SK-N-SH (cell line): ENCODE measurements at regions not wholly inside any gene's neighbourhood (a gene's known extent, or its start where the extent isn't known, plus 50 kb on each side); places are given as distances from the start of the nearest gene placed in this dataset.

ENCODE experiments used
- CTCF ChIA-PET: fragments of 300-600, 350-600 bp; formaldehyde crosslinking; extraction: SDS; loops from one replicate; lab custom pipeline; 2021; lab: Yijun Ruan, JAX
- POLR2A ChIA-PET: fragments of 350-600 bp; sonication (Branson Sonifier 250); formaldehyde crosslinking; extraction: SDS; loops from one replicate; lab custom pipeline; 2020; ENCODE audit warnings: antibody characterized with exemption, inconsistent platforms; lab: Yijun Ruan, JAX
- DNase-seq: peaks from one replicate; pipeline ENCODE4 v3.0.0; 2012
- H2AFZ ChIP-seq: fragments of 200-600 bp; sonication (generic); 2 replicates; pipeline ENCODE4 v1.8.1; 2016; ENCODE audit warnings: antibody characterized with exemption, mild to moderate bottlenecking, low read depth
- H3F3A ChIP-seq: fragments of 200-600 bp; sonication (generic); replicated peaks from 2 replicates; pipeline ENCODE3; 2016; ENCODE audit warnings: antibody characterized with exemption, mild to moderate bottlenecking; ENCODE audit not compliant: insufficient read depth
- H3K27ac ChIP-seq, 2 experiments: fragments of 200-500 bp in 1 of 2; fragments of 200-600 bp in 1 of 2; sonication (Bioruptor generic) in 1 of 2; sonication (generic), shearing (Covaris generic) in 1 of 2; 2 replicates each; pipeline versions ENCODE4 v1.5.1 to v1.6.1; 2014 to 2016; ENCODE audit warnings: low read depth in 2 of 2, inconsistent platforms in 1 of 2, low read length in 1 of 2, mild to moderate bottlenecking in 1 of 2, mixed read lengths in 1 of 2
- H3K27me3 ChIP-seq: fragments of 200-600 bp; sonication (generic), shearing (Covaris generic); 2 replicates; pipeline ENCODE4 v1.6.1; 2016; ENCODE audit warnings: mixed run types; ENCODE audit not compliant: insufficient read depth
- H3K36me3 ChIP-seq, 2 experiments: fragments of 200-500 bp in 1 of 2; fragments of 200-600 bp in 1 of 2; sonication (Bioruptor generic) in 1 of 2; sonication (generic) in 1 of 2; replicated peaks in 1 of 2; 2 replicates each; pipeline versions ENCODE3 to v1.5.1; 2014 to 2016; ENCODE audit warnings: low read length in 1 of 2, mild to moderate bottlenecking in 1 of 2; ENCODE audit not compliant: insufficient read depth in 2 of 2, control insufficient read depth in 1 of 2
- H3K4me1 ChIP-seq, 2 experiments: fragments of 200-500 bp in 1 of 2; fragments of 200-600 bp in 1 of 2; sonication (Bioruptor generic) in 1 of 2; sonication (generic), shearing (Covaris generic) in 1 of 2; 2 replicates each; pipeline versions ENCODE4 v1.5.1 to v1.6.1; 2014 to 2016; ENCODE audit warnings: low read depth in 1 of 2, low read length in 1 of 2, mixed run types in 1 of 2; ENCODE audit not compliant: insufficient read depth in 2 of 2, control insufficient read depth in 1 of 2
- H3K4me2 ChIP-seq: fragments of 200-600 bp; sonication (generic), shearing (Covaris generic); 2 replicates; pipeline ENCODE4 v1.6.1; 2017; ENCODE audit warnings: mixed run types
- H3K4me3 ChIP-seq, 2 experiments: fragments of 200-500 bp in 1 of 2; fragments of 200-600 bp in 1 of 2; sonication (Bioruptor generic) in 1 of 2; sonication (generic), shearing (Covaris generic) in 1 of 2; 2 replicates each; pipeline versions ENCODE4 v1.5.1 to v1.8.1; 2014 to 2016; ENCODE audit warnings: low read depth in 2 of 2, inconsistent platforms in 1 of 2, low read length in 1 of 2, mild to moderate bottlenecking in 1 of 2, mixed read lengths in 1 of 2, moderate library complexity in 1 of 2
- H3K79me2 ChIP-seq: fragments of 200-600 bp; sonication (generic); 2 replicates; pipeline ENCODE4 v1.8.1; 2017; ENCODE audit warnings: mild to moderate bottlenecking; ENCODE audit not compliant: insufficient read depth
- H3K9ac ChIP-seq: fragments of 200-600 bp; sonication (generic); 2 replicates; pipeline ENCODE4 v1.6.1; 2017; ENCODE audit warnings: mixed run types
- H3K9me2 ChIP-seq: fragments of 200-600 bp; sonication (generic); 2 replicates; pipeline ENCODE4 v1.6.1; 2017; ENCODE audit warnings: mixed run types
- H3K9me3 ChIP-seq: fragments of 200-600 bp; sonication (generic); 2 replicates; pipeline ENCODE4 v1.6.1; 2017; ENCODE audit warnings: mixed run types, mild to moderate bottlenecking, moderate library complexity
- H4K20me1 ChIP-seq: fragments of 200-600 bp; sonication (generic); 2 replicates; pipeline ENCODE4 v1.6.1; 2017; ENCODE audit warnings: mild to moderate bottlenecking, mixed run types; ENCODE audit not compliant: insufficient read depth
- CTCF ChIP-seq: fragments of 200-600 bp; sonication (generic); IDR thresholded peaks from 2 replicates; pipeline ENCODE4 v1.6.1; 2017; ENCODE audit warnings: antibody characterized with exemption, mild to moderate bottlenecking, moderate library complexity
- ELF1 ChIP-seq: IDR thresholded peaks from 2 replicates; pipeline ENCODE4 v1.4.0; 2012
- FOXJ3 ChIP-seq: sonication (generic); formaldehyde crosslinking; IDR thresholded peaks from 2 replicates; pipeline ENCODE4 v1.5.1; 2020; ENCODE audit warnings: mild to moderate bottlenecking, missing genetic modification reagents
- FOXM1 ChIP-seq: IDR thresholded peaks from 2 replicates; pipeline ENCODE4 v1.4.0; 2012; ENCODE audit warnings: low read depth, mild to moderate bottlenecking
- GABPA ChIP-seq: IDR thresholded peaks from 2 replicates; pipeline ENCODE4 v1.4.0; 2012; ENCODE audit warnings: low read depth, mild to moderate bottlenecking
- JUND ChIP-seq: IDR thresholded peaks from 2 replicates; pipeline ENCODE4 v1.4.0; 2012
- MAX ChIP-seq: IDR thresholded peaks from 2 replicates; pipeline ENCODE4 v1.4.0; 2012; ENCODE audit warnings: low read depth
- MEF2A ChIP-seq: IDR thresholded peaks from 2 replicates; pipeline ENCODE4 v1.4.0; 2012; ENCODE audit warnings: low read depth, borderline replicate concordance
- NFIC ChIP-seq: IDR thresholded peaks from 2 replicates; pipeline ENCODE4 v1.4.0; 2012; ENCODE audit warnings: borderline replicate concordance
- REST ChIP-seq: IDR thresholded peaks from 2 replicates; pipeline ENCODE4 v1.6.1; 2012; ENCODE audit warnings: mild to moderate bottlenecking, low read depth, low read length, moderate library complexity
- RFX5 ChIP-seq: IDR thresholded peaks from 2 replicates; pipeline ENCODE4 v1.6.1; 2012; ENCODE audit warnings: mild to moderate bottlenecking, improper control_type of control experiment, low read length
- RXRA ChIP-seq: IDR thresholded peaks from 2 replicates; pipeline ENCODE4 v1.4.0; 2012; ENCODE audit warnings: low read depth, mild to moderate bottlenecking, borderline replicate concordance
- TAF1 ChIP-seq: IDR thresholded peaks from 2 replicates; pipeline ENCODE4 v1.6.1; 2012; ENCODE audit warnings: low read depth, mild to moderate bottlenecking, low read length, moderate library complexity, borderline replicate concordance
- TCF12 ChIP-seq: IDR thresholded peaks from 2 replicates; pipeline ENCODE4 v1.4.0; 2012
- USF2 ChIP-seq: fragments of 150-350 bp; IDR thresholded peaks from 2 replicates; pipeline ENCODE4 v1.6.1; 2017; ENCODE audit warnings: antibody characterized with exemption, low read length, low read depth, borderline replicate concordance
- YY1 ChIP-seq: IDR thresholded peaks from 2 replicates; pipeline ENCODE4 v1.4.0; 2012; ENCODE audit warnings: low read depth, mild to moderate bottlenecking
- WGBS: methylation state at CpG from one replicate; pipeline ENCODE4 v1.1.6; 2017; ENCODE audit warnings: low lambda C conversion rate; 5-methylcytosine and 5-hydroxymethylcytosine counted together

GRCh38 chr4:187467224-187467623, 528.3 kb upstream of the ZFP42 start:
- no peaks in the 10 kb centered on the region for H3K27me3 ChIP-seq
- H3K36me3 ChIP-seq: no peaks in the 10 kb centered on the region
- H3K9me2 ChIP-seq: no peaks in the 10 kb centered on the region
- no peaks in the 10 kb centered on the region for H3F3A ChIP-seq
- H2AFZ ChIP-seq: no peak overlapping the region
- TF ChIP-seq TCF12 (no peak), YY1 (no peak), RFX5 (no peak), NFIC (no peak), RXRA (no peak), FOXM1 (no peak), TAF1 (no peak), MEF2A (no peak), REST (no peak), MAX (no peak)
- CTCF ChIA-PET: interaction anchor here (0.7 to 1.0 kb wide), 2 partner anchors 18 to 139 kb away, joined by 3 read pairs; no protein-coding TSS in a partner anchor
- no peak overlapping the region for H3K4me3 ChIP-seq
- no peak overlapping the region for H3K4me2 ChIP-seq
- no peak for DNase-seq
- H4K20me1 ChIP-seq: no peaks in the 10 kb centered on the region
- 27% methylated on average over 2 of the region's 2 CpGs for WGBS
- no peaks in the 10 kb centered on the region; the same call in 1 of the 2 replicates for H3K79me2 ChIP-seq
- 0 out of 4 replicates have a peak, but pooled peaks cover 0 to 3% of the 10 kb centered on the region in 2 experiments for H3K4me1 ChIP-seq
- POLR2A ChIA-PET: no interaction called here
- H3K9me3 ChIP-seq: no peaks in the 10 kb centered on the region
- H3K27ac ChIP-seq: no peak overlapping the region
- H3K9ac ChIP-seq: no peak overlapping the region

- no peak overlapping the region for H3K4me2 ChIP-seq
- no peaks in the 10 kb centered on the region for H3K27me3 ChIP-seq
- no peaks in the 10 kb centered on the region for H3K9me3 ChIP-seq
- no peak overlapping the region for H3K9ac ChIP-seq
- DNase-seq: no peak
- H3K79me2 ChIP-seq: no peaks in the 10 kb centered on the region
- no peak for TF ChIP-seq GABPA
- no peak for TF ChIP-seq MAX
- TF ChIP-seq FOXJ3: no peak
- TF ChIP-seq CTCF: no peak
- TF ChIP-seq ELF1: no peak
- TF ChIP-seq RXRA: no peak
- no peak for TF ChIP-seq NFIC
- TF ChIP-seq TCF12: no peak
- no peak for TF ChIP-seq RFX5
- TF ChIP-seq JUND: no peak
- TF ChIP-seq USF2: no peak
- TF ChIP-seq TAF1: no peak
- TF ChIP-seq REST: no peak
- H3K36me3 ChIP-seq: no peaks in the 10 kb centered on the region
- no peaks in the 10 kb centered on the region for H3F3A ChIP-seq
- CTCF ChIA-PET: interaction anchor here (1.2 kb wide), 1 partner anchor 9 kb away, joined by 3 read pairs; no protein-coding TSS in a partner anchor
- H3K9me2 ChIP-seq: no peaks in the 10 kb centered on the region
- H3K4me3 ChIP-seq: no peak overlapping the region
- H2AFZ ChIP-seq: no peak overlapping the region
- 8% methylated on average over 2 of the region's 2 CpGs for WGBS
- H3K4me1 ChIP-seq: 0 out of 4 replicates have a peak, but pooled peaks cover 0 to 3% of the 10 kb centered on the region in 2 experiments
- H4K20me1 ChIP-seq: no peaks in the 10 kb centered on the region
- H3K27ac ChIP-seq: no peak overlapping the region
- POLR2A ChIA-PET: no interaction called here
Observed at GRCh38 chr4:187469627-187470026, 525.9 kb upstream of the ZFP42 start.
